ENCODE measurements at regions not wholly inside any gene's neighbourhood (a gene's known extent, or its start where the extent isn't known, plus 50 kb on each side); places are given as distances from the start of the nearest gene placed in this dataset.

GRCh38 chr2:152236191-152236925 is 60.8 kb upstream of the STAM2 start (continued):
- TF ChIP-seq PRDM15 (CRISPR knock-in tag; IDR thresholded peaks at IDR 0.05), result no peak
- no peak for TF ChIP-seq EED (IDR thresholded peaks at IDR 0.05; ENCODE audit: low read depth)
- TF ChIP-seq NFXL1 (IDR thresholded peaks at IDR 0.05; ENCODE audit: borderline replicate concordance), result no peak
- no peak for TF ChIP-seq YBX1 (IDR thresholded peaks at IDR 0.05)
- TF ChIP-seq ZNF207 (IDR thresholded peaks at IDR 0.05; ENCODE audit: borderline replicate concordance), result no peak
- TF ChIP-seq CREB1 (IDR thresholded peaks at IDR 0.05; ENCODE audit: low read depth), result no peak
- TF ChIP-seq IKZF2 (IDR thresholded peaks at IDR 0.05), result no peak

- H4K20me1 ChIP-seq (ENCODE audit: control insufficient read depth, insufficient read depth), result no peaks in the 10 kb centered on the region
- intact Hi-C loops (cut with micrococcal nuclease; ENCODE audit: unreplicated experiment) (no loop called here), in situ Hi-C loops (cut with MboI) (no loop called here)
- no peaks in the 10 kb centered on the region; the same call in 2 of the 3 replicates for H3K9me3 ChIP-seq (replicated peaks; ENCODE audit: control insufficient read depth, insufficient read depth, low read length)
- TF ChIP-seq NFYA (IDR thresholded peaks at IDR 0.05; ENCODE audit: borderline replicate concordance, low read depth, low read length) (no peak), MYB (IDR thresholded peaks at IDR 0.05; ENCODE audit: borderline replicate concordance, low read depth, low read length) (no peak), ZNF24 (IDR thresholded peaks at IDR 0.05) (no peak), IRF3 (IDR thresholded peaks at IDR 0.05) (no peak), SMAD1 (IDR thresholded peaks at IDR 0.05; ENCODE audit: low read depth, partially characterized antibody) (no peak), ETV6 (conservative IDR thresholded peaks at IDR 0.05 in 1 of 2, IDR thresholded peaks at IDR 0.05 in 1 of 2; ENCODE audit: borderline replicate concordance in 1 of 2, low read depth in 1 of 2) (no peak), SPI1 (IDR thresholded peaks at IDR 0.05; ENCODE audit: borderline replicate concordance, insufficient read depth, low read depth, low read length) (no peak), JUNB (IDR thresholded peaks at IDR 0.05) (no peak), ZSCAN29 (IDR thresholded peaks at IDR 0.05) (no peak)
- TF ChIP-seq, protein P1, sequence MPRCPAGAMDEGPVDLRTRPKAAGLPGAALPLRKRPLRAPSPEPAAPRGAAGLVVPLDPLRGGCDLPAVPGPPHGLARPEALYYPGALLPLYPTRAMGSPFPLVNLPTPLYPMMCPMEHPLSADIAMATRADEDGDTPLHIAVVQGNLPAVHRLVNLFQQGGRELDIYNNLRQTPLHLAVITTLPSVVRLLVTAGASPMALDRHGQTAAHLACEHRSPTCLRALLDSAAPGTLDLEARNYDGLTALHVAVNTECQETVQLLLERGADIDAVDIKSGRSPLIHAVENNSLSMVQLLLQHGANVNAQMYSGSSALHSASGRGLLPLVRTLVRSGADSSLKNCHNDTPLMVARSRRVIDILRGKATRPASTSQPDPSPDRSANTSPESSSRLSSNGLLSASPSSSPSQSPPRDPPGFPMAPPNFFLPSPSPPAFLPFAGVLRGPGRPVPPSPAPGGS (IDR thresholded peaks at IDR 0.05; ENCODE audit: borderline replicate concordance, insufficient read depth, low read depth, low read length, poor library complexity, severe bottlenecking), result no peak
- ChIA-PET POLR2A (interaction anchor here (0.5 kb wide), 1 partner anchor 191 kb away, joined by 7 read pairs; no protein-coding TSS in a partner anchor), SMC1A (ENCODE audit: uncharacterized antibody, unreplicated experiment) (no interaction called here), RAD21 (ENCODE audit: unreplicated experiment) (no interaction called here), CTCF (no interaction called here)
- ATAC-seq (no peak), FAIRE-seq (no peak), DNase-seq (ENCODE audit: low read depth, low spot score) (no peak)
- no peak overlapping the region for H3K4me3 ChIP-seq
- no peak overlapping the region for H3K4me2 ChIP-seq (ENCODE audit: control insufficient read depth, insufficient read depth)
- H3K4me1 ChIP-seq (ENCODE audit: control insufficient read depth, insufficient read depth, low read length), result no peaks in the 10 kb centered on the region
- no peak overlapping the region for H3K27ac ChIP-seq (ENCODE audit: control insufficient read depth, insufficient read depth)
- no peak overlapping the region for H3K9ac ChIP-seq (ENCODE audit: control insufficient read depth, insufficient read depth, low read length)
- no peaks in the 10 kb centered on the region for H3K79me2 ChIP-seq (ENCODE audit: control insufficient read depth, insufficient read depth, low read length)
- H2AFZ ChIP-seq (ENCODE audit: control insufficient read depth, low read depth, low read length), result no peak overlapping the region
- no peaks in the 10 kb centered on the region for H3K27me3 ChIP-seq (replicated peaks in 1 of 2; ENCODE audit: control insufficient read depth in 2 of 2, insufficient read depth in 2 of 2, low read length in 1 of 2)
- H3K36me3 ChIP-seq (ENCODE audit: control insufficient read depth in 2 of 2, insufficient read depth in 2 of 2, low read length in 1 of 2), result no peaks in the 10 kb centered on the region
- BruUV-seq (replicated peaks), result no TSS peak
- 43% methylated on average over 6 of the region's 6 CpGs for WGBS (ENCODE audit: insufficient coverage, insufficient replicate concordance, low lambda C conversion rate, missing lambda C conversion rate)
Observed at GRCh38 chr2:152238016-152238415, 62.5 kb upstream of the STAM2 start.
